ENCODE measurements at regions not wholly inside any gene's neighbourhood (a gene's known extent, or its start where the extent isn't known, plus 50 kb on each side); places are given as distances from the start of the nearest gene placed in this dataset.

- TF ChIP-seq, protein P1, sequence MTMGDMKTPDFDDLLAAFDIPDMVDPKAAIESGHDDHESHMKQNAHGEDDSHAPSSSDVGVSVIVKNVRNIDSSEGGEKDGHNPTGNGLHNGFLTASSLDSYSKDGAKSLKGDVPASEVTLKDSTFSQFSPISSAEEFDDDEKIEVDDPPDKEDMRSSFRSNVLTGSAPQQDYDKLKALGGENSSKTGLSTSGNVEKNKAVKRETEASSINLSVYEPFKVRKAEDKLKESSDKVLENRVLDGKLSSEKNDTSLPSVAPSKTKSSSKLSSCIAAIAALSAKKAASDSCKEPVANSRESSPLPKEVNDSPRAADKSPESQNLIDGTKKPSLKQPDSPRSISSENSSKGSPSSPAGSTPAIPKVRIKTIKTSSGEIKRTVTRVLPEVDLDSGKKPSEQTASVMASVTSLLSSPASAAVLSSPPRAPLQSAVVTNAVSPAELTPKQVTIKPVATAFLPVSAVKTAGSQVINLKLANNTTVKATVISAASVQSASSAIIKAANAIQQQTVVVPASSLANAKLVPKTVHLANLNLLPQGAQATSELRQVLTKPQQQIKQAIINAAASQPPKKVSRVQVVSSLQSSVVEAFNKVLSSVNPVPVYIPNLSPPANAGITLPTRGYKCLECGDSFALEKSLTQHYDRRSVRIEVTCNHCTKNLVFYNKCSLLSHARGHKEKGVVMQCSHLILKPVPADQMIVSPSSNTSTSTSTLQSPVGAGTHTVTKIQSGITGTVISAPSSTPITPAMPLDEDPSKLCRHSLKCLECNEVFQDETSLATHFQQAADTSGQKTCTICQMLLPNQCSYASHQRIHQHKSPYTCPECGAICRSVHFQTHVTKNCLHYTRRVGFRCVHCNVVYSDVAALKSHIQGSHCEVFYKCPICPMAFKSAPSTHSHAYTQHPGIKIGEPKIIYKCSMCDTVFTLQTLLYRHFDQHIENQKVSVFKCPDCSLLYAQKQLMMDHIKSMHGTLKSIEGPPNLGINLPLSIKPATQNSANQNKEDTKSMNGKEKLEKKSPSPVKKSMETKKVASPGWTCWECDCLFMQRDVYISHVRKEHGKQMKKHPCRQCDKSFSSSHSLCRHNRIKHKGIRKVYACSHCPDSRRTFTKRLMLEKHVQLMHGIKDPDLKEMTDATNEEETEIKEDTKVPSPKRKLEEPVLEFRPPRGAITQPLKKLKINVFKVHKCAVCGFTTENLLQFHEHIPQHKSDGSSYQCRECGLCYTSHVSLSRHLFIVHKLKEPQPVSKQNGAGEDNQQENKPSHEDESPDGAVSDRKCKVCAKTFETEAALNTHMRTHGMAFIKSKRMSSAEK (CRISPR knock-in tag; IDR thresholded peaks at IDR 0.05; ENCODE audit: borderline replicate concordance), result no peak
- TF ChIP-seq E2F4 (CRISPR knock-in tag; IDR thresholded peaks at IDR 0.05; ENCODE audit: borderline replicate concordance, low read depth), result no peak
These were observed 384.6 kb downstream of the CNTNAP4 start (continued) for GRCh38 chr16:76661691-76662235.

- peaks cover 53% of the 10 kb centered on the region for H3K9me3 Mint-ChIP-seq
- TF ChIP-seq MYBL2 (CRISPR knock-in tag; IDR thresholded peaks at IDR 0.05) (no peak), NFYB (CRISPR knock-in tag; conservative IDR thresholded peaks at IDR 0.05; ENCODE audit: low read depth) (no peak), NR3C1 (CRISPR knock-in tag; conservative IDR thresholded peaks at IDR 0.05; ENCODE audit: low read depth) (no peak), SOX15 (CRISPR knock-in tag; IDR thresholded peaks at IDR 0.05) (no peak), STAT6 (CRISPR knock-in tag; conservative IDR thresholded peaks at IDR 0.05; ENCODE audit: low read depth) (no peak)
- TF ChIP-seq, protein P2, sequence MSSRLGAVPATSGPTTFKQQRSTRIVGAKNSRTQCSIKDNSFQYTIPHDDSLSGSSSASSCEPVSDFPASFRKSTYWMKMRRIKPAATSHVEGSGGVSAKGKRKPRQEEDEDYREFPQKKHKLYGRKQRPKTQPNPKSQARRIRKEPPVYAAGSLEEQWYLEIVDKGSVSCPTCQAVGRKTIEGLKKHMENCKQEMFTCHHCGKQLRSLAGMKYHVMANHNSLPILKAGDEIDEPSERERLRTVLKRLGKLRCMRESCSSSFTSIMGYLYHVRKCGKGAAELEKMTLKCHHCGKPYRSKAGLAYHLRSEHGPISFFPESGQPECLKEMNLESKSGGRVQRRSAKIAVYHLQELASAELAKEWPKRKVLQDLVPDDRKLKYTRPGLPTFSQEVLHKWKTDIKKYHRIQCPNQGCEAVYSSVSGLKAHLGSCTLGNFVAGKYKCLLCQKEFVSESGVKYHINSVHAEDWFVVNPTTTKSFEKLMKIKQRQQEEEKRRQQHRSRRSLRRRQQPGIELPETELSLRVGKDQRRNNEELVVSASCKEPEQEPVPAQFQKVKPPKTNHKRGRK (CRISPR knock-in tag; IDR thresholded peaks at IDR 0.05; ENCODE audit: borderline replicate concordance), result no peak
- TF ChIP-seq, protein P3, sequence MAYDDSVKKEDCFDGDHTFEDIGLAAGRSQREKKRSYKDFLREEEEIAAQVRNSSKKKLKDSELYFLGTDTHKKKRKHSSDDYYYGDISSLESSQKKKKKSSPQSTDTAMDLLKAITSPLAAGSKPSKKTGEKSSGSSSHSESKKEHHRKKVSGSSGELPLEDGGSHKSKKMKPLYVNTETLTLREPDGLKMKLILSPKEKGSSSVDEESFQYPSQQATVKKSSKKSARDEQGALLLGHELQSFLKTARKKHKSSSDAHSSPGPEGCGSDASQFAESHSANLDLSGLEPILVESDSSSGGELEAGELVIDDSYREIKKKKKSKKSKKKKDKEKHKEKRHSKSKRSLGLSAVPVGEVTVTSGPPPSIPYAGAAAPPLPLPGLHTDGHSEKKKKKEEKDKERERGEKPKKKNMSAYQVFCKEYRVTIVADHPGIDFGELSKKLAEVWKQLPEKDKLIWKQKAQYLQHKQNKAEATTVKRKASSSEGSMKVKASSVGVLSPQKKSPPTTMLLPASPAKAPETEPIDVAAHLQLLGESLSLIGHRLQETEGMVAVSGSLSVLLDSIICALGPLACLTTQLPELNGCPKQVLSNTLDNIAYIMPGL (CRISPR knock-in tag; IDR thresholded peaks at IDR 0.05), result no peak
- no peak overlapping the region for H3K4me3 Mint-ChIP-seq
- no peak overlapping the region for H3K27ac Mint-ChIP-seq
- no peak for ATAC-seq
- H3K27me3 Mint-ChIP-seq (ENCODE audit: low read depth), result no peaks in the 10 kb centered on the region; the same call in 1 of the 2 replicates
- ChIA-PET CTCF (interaction anchor here (1.2 kb wide), 1 partner anchor 506 kb away, joined by 3 read pairs; no protein-coding TSS in a partner anchor), POLR2A (no interaction called here)
- DNase-seq (ENCODE audit: low spot score), result no peak
- H3K4me1 Mint-ChIP-seq, result no peaks in the 10 kb centered on the region
- H3K36me3 Mint-ChIP-seq, result peaks cover 10% of the 10 kb centered on the region
These were observed 388.5 kb downstream of the CNTNAP4 start for GRCh38 chr16:76665571-76666275.

Measured in WTC11 (cell line).